HG02973 (cell line): ENCODE measurements at regions not wholly inside any gene's neighbourhood (a gene's known extent, or its start where the extent isn't known, plus 50 kb on each side); places are given as distances from the start of the nearest gene placed in this dataset.

ENCODE experiments used
- ATAC-seq: cut with Tn5 transposase; IDR thresholded peaks from one replicate; pipeline ENCODE4 v1.9.1; 2021; ENCODE audit warnings: moderate library complexity; ENCODE audit not compliant: unreplicated experiment

- ATAC-seq, result no peak
These were observed 767.7 kb upstream of the ADGRL2 start for GRCh38 chr1:81032973-81033425.

DNA sequence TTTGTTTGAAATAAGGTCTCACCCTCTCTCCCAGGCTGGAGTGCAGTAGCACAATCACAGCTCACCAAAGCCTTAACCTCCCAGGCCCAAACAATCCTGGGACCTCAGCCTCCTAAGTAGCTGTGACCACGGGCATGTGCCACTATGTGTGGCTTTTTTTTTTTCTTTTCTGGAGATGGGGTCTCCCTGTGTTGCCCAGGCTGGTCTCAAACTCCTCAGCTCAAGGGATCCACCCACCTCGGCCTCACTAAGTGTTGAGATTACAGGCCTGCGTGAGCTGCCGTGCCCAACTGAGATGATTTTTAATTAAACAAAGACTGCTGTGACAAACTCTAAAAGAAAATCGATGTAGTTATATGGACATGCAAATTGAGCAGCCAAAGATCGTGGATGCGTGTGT is 768.4 kb upstream of the ADGRL2 start:
- ATAC-seq, result no peak

DNA sequence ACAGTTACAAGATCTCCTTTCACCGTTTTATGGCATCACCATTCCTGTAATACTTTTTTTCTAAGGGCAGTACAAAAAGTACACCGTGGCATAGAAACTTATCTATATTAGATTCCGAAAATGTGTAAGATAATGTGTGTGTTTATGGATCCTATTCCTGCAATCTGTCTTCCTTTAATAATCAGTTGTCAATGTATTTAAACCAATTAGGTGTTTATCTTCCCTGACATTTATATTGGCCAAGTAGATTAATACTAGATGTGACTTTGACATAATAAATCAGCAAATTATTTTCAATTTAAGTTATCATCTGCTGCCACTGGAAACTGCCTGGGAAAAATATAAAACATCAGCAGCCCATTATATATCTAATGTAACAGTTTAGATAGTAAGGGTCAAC is 770.3 kb upstream of the ADGRL2 start:
- ATAC-seq, result no peak

- ATAC-seq, result no peak
These were observed 771.5 kb upstream of the ADGRL2 start for GRCh38 chr1:81029266-81029665.

- no peak for ATAC-seq
These were observed 777.5 kb upstream of the ADGRL2 start for GRCh38 chr1:81023187-81023724.

DNA sequence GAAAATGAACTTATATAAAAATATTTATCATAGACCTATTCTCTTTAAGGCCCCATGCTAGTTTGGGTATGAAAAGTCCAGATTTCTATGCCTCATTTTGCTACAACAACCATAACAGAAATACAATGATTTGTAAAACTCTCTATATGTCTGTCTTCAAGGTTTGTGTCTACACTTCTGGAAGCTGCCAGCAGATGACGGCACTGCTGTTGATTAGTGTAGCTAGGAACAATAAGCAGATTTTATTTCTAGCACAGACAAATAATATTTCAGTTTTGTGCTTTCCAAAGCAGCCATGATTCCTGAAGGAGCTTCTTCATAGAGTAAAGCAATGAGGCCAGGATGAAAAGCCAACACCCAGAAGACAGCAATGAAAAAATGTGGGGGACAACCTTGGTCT is 779.6 kb upstream of the ADGRL2 start:
- no peak for ATAC-seq

- no peak for ATAC-seq
These were observed 780.2 kb upstream of the ADGRL2 start for GRCh38 chr1:81020506-81020905.

- no peak for ATAC-seq
These were observed 790.6 kb upstream of the ADGRL2 start for GRCh38 chr1:81010126-81010525.

- no peak for ATAC-seq
These were observed 792.4 kb upstream of the ADGRL2 start for GRCh38 chr1:81008293-81008692.

- no peak for ATAC-seq
These were observed 793.7 kb upstream of the ADGRL2 start for GRCh38 chr1:81007024-81007423.

DNA sequence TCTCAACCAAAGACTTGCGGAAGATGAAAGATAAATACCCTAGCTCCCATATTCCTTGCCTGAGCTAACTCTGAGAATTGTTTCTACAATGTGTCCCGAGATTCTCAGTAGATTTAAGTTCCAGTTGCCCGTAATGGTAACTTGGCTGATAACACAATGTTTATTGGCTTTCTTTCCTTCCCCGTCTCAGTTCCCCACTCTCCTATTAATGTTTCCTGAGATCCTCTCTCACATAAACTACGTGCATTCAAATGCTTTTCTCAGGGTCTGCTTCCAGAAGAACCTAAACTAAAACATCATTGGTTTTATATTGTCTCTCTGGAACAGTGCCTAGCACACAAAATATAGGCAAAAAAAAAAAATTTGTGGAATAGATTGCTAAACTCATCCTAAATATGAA is 794.2 kb upstream of the ADGRL2 start:
- ATAC-seq, result no peak

GRCh38 chr1:81004011-81004410 is 796.7 kb upstream of the ADGRL2 start:
- ATAC-seq, result no peak

DNA sequence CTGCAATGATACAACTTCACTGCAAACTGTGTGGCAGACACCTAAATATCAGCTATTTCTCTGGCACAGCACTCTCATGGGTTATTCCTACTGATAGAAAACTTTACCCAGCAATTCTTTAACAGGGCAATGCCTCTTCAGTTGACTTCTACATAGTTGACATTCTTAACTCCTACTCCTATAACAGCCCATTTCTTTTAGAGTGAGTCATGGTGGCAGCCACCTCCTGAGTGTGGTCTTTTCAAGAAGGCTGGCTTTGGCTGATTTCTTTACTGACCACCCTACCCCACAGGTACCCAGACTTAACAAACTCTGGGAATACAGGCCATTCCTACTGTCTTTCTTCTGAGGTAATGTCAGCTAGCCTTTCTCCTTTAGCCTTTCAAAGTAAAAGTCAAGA is 805.8 kb upstream of the ADGRL2 start:
- ATAC-seq, result no peak

DNA sequence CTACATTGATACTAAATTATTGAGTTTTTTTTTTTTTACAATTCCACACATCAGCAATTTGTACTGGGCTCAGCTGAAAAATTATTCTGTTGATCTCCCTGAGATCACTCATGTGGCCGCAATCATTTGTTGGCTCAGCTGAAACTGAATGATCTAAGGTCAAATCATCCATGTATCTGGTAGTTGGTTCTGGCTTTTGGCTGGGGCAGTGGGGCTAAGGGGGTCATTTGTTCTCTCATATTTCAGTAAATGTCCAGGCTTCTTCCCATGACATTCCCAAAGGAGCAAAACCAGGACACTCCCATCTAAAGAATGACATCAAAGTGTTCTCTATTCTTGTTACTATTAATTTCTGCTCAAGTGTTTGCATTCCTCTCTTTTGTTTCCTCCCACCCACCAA is 806.7 kb upstream of the ADGRL2 start:
- ATAC-seq, result no peak

GRCh38 chr1:80993154-80993980 is 807.4 kb upstream of the ADGRL2 start:
- no peak for ATAC-seq

- ATAC-seq, result no peak
These were observed 811.3 kb upstream of the ADGRL2 start for GRCh38 chr1:80989455-80989854.

DNA sequence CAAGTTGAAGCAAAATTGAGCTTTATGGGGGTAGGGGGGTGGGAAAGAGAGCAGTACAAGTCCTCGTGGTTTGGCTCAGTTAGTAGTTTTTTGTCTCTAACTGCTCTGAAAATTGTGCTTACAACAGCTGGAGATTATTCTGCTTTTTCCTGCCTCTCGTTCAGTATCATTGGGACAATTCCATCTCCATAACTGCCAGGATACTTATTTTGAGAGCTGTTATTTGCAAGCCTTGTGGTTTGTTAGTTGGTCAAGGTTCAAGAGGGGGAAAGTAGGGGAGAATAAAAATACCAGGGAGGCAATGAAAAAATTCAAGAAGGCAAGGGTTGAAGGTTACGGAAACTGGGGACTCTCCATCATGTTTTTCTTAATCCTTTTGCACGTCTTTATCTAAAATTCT is 811.8 kb upstream of the ADGRL2 start:
- ATAC-seq, result no peak

GRCh38 chr1:80987824-80988223 is 812.9 kb upstream of the ADGRL2 start:
- ATAC-seq, result no peak

GRCh38 chr1:80987106-80987505 is 813.6 kb upstream of the ADGRL2 start:
- no peak for ATAC-seq

DNA sequence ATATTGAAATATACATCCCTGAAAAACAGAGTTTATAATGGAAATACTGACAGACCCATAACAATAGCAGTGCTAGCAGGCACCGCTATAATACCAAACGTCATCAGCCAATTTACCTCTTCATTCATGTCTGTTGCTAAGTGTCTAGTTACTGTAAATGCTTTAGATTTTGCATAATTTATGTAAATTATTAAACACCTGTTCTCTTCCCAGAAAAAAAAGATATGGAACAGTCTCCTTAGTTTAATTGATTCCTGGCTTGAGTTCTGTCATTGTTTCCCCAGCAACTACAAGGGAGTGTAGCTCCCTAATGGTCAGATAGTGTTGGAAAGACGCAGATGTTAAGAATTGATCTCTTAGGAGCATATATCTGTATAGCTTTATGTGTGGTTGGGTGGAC is 817.9 kb upstream of the ADGRL2 start:
- no peak for ATAC-seq

- no peak for ATAC-seq
These were observed 827.6 kb upstream of the ADGRL2 start for GRCh38 chr1:80973101-80973500.

DNA sequence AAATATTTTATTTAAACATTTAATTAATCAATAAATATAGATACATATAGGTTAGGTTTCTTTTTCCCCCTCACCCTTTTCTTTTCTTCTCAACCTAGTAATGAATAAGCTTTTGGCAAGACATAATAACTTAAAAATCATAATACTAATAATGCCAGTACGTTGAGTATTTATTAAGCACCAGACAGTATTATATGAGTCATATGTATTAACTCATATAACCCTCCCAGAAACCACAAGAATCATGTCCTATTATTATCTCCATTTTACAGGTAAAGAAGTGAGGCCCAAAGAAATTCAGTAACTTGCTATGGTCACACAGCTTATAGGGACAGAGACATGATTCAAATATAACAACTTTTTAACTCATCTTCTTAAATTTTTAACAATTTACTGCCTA is 834.5 kb upstream of the ADGRL2 start:
- no peak for ATAC-seq

DNA sequence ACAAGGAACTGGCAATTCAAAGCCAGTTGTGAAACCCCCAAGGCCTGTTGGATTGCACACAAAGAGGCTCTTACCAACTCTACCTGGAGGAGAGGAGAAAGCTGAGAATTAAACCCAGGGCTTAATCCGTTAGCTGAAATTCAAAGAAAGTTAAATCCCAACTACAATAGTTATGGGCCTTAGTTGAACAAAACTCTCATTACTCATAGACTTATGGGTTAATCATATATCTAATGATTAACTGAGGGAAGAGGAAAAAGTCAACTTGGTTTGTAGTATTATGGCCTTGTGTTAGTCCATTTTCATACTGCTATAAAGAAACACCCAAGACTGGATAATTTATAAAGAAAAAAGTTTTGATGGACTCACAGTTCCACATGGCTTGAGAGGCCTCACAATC is 838.2 kb upstream of the ADGRL2 start:
- ATAC-seq, result no peak
